Left lung (tissue), 4 donors: ENCODE measurements at regions not wholly inside any gene's neighbourhood (a gene's known extent, or its start where the extent isn't known, plus 50 kb on each side); places are given as distances from the start of the nearest gene placed in this dataset.

Experiments
- ATAC-seq: fragments of 200-7000 bp; cut with Tn5 transposase; one replicate; pipeline ENCODE4 v1.9.1; 2020; ENCODE audit warnings: moderate library complexity
- DNase-seq, 4 donors: peaks; one replicate each; pipeline ENCODE4 v3.0.0-alpha.2; 2013 to 2020
- H3K27ac ChIP-seq, 2 donors: fragments of 200-600 bp; sonication (generic) in 1 of 2; one replicate each; pipeline versions ENCODE4 v1.5.0 to v1.8.0; 2020 to 2021
- H3K27me3 ChIP-seq, 2 donors: fragments of 200-600 bp; sonication (generic) in 1 of 2; one replicate each; pipeline versions ENCODE4 v1.5.0 to v1.8.0; 2020 to 2021
- H3K36me3 ChIP-seq, 2 donors: fragments of 200-600 bp; sonication (generic) in 1 of 2; one replicate each; pipeline versions ENCODE4 v1.5.0 to v1.8.0; 2020 to 2021
- H3K4me1 ChIP-seq, 2 donors: fragments of 200-600 bp; one replicate each; pipeline ENCODE4 v1.8.0; 2021
- H3K4me3 ChIP-seq, 2 donors: fragments of 200-600 bp; sonication (generic) in 1 of 2; one replicate each; pipeline versions ENCODE4 v1.5.0 to v1.8.0; 2020 to 2021; ENCODE audit warnings: mild to moderate bottlenecking in 1 of 2
- H3K9me3 ChIP-seq, 2 donors: fragments of 200-600 bp; sonication (generic) in 1 of 2; one replicate each; pipeline versions ENCODE4 v1.5.0 to v1.8.0; 2020 to 2021
- intact Hi-C, 2 donors: fragments of 100-400 bp; cut with DNase I; formaldehyde crosslinking; loops; one replicate each; pipeline versions ENCODE4 v1.11.2 to v1.14.2; 2022
- TF ChIP-seq, protein P1 (sequence below), 2 donors: fragments of 200-600 bp; sonication (generic) in 1 of 2; IDR thresholded peaks; one replicate each; pipeline versions ENCODE4 v1.5.0 to v1.8.0; 2021; ENCODE audit warnings: antibody characterized with exemption in 2 of 2
- donor health status: DM: no; HTN: yes; CAD: no.
- donor health status: DM: no; HTN: no; CAD: no.

DNA sequence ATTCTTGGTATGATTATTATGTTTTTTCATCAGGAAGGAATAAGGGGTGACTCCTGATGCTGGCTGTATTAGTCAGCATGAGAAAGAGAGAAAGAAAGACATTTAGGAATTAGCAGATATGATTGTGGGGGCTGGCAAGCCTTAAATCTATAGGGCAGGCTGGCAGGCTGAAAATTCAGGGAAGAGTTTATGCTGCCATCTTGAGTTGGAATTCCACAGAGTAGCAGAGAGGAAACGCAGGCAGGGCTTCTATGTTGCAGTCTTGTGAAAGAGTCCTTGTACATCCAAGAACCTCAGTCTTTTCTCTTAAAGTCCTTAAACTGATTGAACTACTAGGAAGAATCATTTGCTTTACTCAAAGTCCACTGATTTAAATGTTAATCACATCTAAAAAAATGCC is 262.7 kb upstream of the SLC10A2 start:
- TF ChIP-seq, protein P1, sequence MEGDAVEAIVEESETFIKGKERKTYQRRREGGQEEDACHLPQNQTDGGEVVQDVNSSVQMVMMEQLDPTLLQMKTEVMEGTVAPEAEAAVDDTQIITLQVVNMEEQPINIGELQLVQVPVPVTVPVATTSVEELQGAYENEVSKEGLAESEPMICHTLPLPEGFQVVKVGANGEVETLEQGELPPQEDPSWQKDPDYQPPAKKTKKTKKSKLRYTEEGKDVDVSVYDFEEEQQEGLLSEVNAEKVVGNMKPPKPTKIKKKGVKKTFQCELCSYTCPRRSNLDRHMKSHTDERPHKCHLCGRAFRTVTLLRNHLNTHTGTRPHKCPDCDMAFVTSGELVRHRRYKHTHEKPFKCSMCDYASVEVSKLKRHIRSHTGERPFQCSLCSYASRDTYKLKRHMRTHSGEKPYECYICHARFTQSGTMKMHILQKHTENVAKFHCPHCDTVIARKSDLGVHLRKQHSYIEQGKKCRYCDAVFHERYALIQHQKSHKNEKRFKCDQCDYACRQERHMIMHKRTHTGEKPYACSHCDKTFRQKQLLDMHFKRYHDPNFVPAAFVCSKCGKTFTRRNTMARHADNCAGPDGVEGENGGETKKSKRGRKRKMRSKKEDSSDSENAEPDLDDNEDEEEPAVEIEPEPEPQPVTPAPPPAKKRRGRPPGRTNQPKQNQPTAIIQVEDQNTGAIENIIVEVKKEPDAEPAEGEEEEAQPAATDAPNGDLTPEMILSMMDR (IDR thresholded peaks at IDR 0.05): no peak
- DNase-seq (no peak), ATAC-seq (no peak)
- no peaks in the 10 kb centered on the region for H3K36me3 ChIP-seq
- H3K4me1 ChIP-seq: no peaks in the 10 kb centered on the region
- H3K9me3 ChIP-seq: no peaks in the 10 kb centered on the region
- no peaks in the 10 kb centered on the region for H3K27me3 ChIP-seq
- intact Hi-C loops: no loop called here
- no peak overlapping the region for H3K27ac ChIP-seq
- no peak overlapping the region for H3K4me3 ChIP-seq

DNA sequence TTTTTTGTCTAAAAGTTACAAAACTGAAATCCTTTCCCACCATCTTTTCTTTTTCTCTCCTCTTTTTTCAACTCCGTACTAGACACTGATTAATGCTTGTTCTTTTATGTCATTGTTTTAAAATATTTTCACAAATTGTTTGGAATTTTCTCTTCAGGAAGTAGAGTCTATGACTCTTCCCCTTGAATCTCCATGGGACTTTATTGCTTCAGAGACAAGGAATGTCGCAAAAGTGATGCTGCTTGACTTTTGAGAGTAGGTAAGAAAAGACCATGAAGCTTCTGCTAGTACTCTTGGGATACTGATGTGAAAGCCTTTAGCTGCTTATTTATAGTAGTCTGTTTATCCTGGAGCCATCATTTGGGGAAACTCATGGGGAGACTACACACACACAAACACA is 260.1 kb upstream of the SLC10A2 start:
- no peaks in the 10 kb centered on the region for H3K36me3 ChIP-seq
- no peak overlapping the region for H3K27ac ChIP-seq
- no peak for ATAC-seq
- no peaks in the 10 kb centered on the region for H3K4me1 ChIP-seq
- H3K27me3 ChIP-seq: no peaks in the 10 kb centered on the region
- no peaks in the 10 kb centered on the region for H3K9me3 ChIP-seq
- H3K4me3 ChIP-seq: no peak overlapping the region
- intact Hi-C loops: no loop called here
- DNase-seq: no peak
- TF ChIP-seq, protein P1 (IDR thresholded peaks at IDR 0.05): no peak

DNA sequence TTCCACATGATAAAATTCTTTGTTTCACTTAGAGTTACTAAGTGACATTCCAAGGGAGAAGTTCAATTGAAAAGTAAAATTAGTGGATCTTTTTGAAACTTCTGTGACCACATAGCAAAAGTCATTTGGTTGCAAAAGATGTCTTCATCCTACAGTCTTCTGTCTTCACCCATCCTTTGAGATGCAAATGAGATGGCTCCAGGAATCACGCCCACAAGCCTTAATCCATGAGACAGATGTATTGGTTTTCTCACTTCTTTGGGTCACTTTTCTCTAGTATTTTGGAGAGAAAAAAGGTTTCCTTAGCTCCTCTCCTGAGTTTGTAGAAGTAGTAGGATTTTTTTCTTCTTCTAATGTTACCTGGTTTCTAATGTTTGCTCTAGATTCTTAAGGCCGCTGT is 259.5 kb upstream of the SLC10A2 start:
- no peak for DNase-seq
- no peak overlapping the region for H3K27ac ChIP-seq
- H3K9me3 ChIP-seq: no peaks in the 10 kb centered on the region
- no peak overlapping the region for H3K4me3 ChIP-seq
- no peak for ATAC-seq
- intact Hi-C loops: no loop called here
- H3K36me3 ChIP-seq: no peaks in the 10 kb centered on the region
- no peaks in the 10 kb centered on the region for H3K27me3 ChIP-seq
- H3K4me1 ChIP-seq: no peaks in the 10 kb centered on the region
- TF ChIP-seq, protein P1 (IDR thresholded peaks at IDR 0.05): no peak

DNA sequence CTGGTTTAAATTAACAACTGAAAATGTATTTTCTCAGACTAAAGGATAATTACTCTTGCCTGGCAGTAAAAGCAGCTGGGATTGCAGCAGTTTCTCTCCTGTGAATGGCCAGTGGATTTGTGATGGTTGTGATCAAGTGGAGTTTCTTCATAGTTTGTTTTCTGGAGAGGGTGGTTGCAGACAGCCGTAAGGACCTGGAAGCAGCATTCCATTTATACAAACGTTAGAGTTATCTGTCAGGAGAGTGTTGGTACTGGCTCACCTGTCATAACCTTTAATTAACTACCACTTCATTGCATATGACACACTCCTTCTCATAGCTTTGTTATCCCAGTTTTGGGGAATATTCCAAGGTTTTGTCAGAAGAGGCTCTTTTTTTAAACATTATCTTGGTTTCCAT is 258.4 kb upstream of the SLC10A2 start:
- Histone ChIP-seq H3K36me3 (no peaks in the 10 kb centered on the region), H3K4me1 (no peaks in the 10 kb centered on the region), H3K27me3 (no peaks in the 10 kb centered on the region), H3K27ac (no peak overlapping the region), H3K4me3 (no peak overlapping the region), H3K9me3 (no peaks in the 10 kb centered on the region)
- intact Hi-C loops: no loop called here
- DNase-seq (no peak), ATAC-seq (no peak)
- TF ChIP-seq, protein P1 (IDR thresholded peaks at IDR 0.05): no peak

DNA sequence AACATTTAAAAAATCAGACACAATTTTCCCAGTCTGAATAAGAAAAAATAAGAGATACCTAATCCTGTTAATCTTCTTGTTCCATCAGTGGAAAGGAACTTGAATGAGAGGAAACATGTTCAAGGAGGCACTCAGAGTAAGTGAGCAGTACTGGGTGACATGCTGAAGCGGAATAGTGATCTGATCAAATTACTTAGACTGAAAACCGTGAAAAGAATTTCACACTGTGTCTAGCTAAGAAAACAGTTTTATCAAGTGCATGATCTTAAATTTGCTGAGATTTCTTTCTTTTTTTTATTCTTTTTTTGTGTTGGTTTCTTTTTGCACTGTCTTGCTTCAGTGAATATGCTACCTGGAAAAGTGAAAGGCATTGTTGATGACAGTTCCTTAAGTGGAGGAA is 249.5 kb upstream of the SLC10A2 start:
- no peak for ATAC-seq
- no peaks in the 10 kb centered on the region for H3K27me3 ChIP-seq
- no peaks in the 10 kb centered on the region for H3K9me3 ChIP-seq
- H3K36me3 ChIP-seq: no peaks in the 10 kb centered on the region
- TF ChIP-seq, protein P1 (IDR thresholded peaks at IDR 0.05): no peak
- no peaks in the 10 kb centered on the region for H3K4me1 ChIP-seq
- no peak for DNase-seq
- H3K4me3 ChIP-seq: no peak overlapping the region
- no peak overlapping the region for H3K27ac ChIP-seq
- intact Hi-C loops: no loop called here
